Activated T-cell treated with anti-CD3 and anti-CD28 coated beads, Interleukin-2, amount 50 U/mL, for 1 hour (primary cell): ENCODE measurements at regions not wholly inside any gene's neighbourhood (a gene's known extent, or its start where the extent isn't known, plus 50 kb on each side); places are given as distances from the start of the nearest gene placed in this dataset.

Experiments
- DNase-seq: peaks from one replicate; pipeline ENCODE4 v3.0.0-alpha.2; 2020

GRCh38 chr5:66306844-66307315 lies 162.8 kb downstream of the SREK1 start:
- no peak for DNase-seq

- no peak for DNase-seq
Observed at GRCh38 chr5:66307647-66308241, 163.6 kb downstream of the SREK1 start.

DNA sequence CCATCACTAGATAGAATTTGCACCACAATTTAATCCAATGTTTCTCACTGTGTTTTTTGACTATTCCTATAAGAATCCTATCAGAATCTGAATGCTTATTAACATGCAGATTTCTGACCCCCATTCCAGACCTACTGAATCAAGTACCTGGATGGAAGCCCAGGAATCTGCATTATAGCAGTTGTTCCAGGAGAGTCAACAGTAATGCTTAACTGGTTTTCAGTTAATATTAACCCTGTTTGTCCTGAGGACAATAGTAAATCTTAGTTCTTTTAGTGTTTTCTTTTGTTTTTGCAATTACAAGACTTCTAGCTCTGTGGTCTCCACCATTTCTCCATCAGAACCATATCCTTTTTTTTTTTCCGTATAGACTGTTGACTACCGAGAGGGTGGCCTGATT lies 168.2 kb downstream of the SREK1 start:
- DNase-seq, result no peak

GRCh38 chr5:66315784-66316183 lies 171.7 kb downstream of the SREK1 start:
- DNase-seq, result no peak

DNA sequence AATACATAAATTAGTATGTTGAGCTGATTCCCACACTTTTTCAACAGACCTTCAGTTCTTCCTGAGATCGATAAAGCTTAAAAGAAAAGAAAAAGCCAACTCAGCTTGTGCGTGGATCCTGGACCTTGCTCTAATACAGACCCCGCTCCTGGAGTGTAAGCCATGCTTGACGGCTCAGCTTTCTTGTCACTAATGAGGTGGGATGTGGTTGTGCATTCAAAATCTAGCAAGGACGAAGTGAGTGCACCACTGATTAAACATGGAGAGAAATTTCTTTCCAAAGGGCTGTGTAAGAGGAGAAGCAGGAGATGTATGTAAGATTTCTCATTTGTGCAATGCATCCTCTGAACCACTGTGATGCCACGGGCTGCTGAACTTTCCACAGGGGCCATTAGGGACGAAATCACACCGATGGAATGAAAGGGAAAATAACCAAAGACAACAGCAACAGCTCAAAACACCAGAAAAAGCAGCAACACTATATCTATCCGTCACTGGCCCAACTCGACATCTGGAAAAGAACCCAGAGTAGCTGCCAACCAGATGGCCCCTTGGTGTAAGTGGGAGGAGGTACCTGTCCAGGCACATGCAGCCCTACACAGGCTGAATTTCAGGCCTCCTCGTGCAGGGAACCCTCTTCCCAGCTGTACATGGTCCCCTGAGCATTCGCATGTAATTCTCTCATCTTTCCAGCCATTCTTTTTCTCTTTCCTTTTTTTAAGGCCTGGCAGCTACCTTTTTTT lies 178.9 kb downstream of the SREK1 start:
- DNase-seq, result no peak

GRCh38 chr5:66323529-66323895 lies 179.4 kb downstream of the SREK1 start:
- no peak for DNase-seq

GRCh38 chr5:66324357-66324756 lies 180.3 kb downstream of the SREK1 start:
- DNase-seq, result no peak

DNA sequence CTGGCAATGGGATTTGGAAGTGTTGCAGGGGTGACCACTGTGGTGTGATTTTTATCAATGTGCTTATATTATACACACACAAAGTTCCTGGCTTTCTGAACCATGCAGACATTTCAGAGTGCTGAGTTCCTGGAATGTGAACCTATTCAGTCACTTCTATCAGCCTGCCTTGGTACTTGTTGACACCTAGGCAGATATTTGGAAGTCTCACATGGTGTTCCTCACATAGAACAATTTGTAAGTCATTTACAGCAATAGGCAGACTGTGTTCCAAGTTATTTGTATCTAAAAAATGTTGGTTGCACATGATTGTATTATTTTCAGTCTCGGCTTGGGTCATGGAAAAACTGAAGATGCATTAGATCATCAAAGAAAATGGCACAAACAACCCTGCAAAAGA lies 182.2 kb downstream of the SREK1 start:
- DNase-seq, result no peak

DNA sequence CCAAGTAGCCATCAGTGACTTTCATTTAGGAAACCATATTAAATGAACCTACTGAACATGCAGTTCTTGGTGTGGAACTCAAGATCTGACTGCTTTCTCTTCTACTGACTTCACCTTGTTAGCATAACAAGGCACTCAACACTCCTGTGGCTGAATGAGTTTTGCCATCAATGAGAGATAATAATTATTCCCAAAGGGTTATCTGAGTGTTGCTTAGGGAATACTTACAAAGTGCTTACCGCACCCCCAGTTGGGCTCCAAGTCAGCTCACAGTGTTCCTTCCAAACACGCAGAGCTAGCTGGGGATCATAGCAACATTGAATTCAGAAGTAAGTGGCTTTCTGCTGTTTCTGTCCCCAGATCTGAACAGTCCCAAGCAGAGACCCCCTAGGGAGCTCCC lies 182.9 kb downstream of the SREK1 start:
- no peak for DNase-seq

- no peak for DNase-seq
Observed at GRCh38 chr5:66329078-66329477, 185.0 kb downstream of the SREK1 start.

GRCh38 chr5:66333192-66333591 lies 189.1 kb downstream of the SREK1 start:
- DNase-seq, result no peak

GRCh38 chr5:66337626-66338226 lies 193.6 kb downstream of the SREK1 start:
- DNase-seq, result no peak

DNA sequence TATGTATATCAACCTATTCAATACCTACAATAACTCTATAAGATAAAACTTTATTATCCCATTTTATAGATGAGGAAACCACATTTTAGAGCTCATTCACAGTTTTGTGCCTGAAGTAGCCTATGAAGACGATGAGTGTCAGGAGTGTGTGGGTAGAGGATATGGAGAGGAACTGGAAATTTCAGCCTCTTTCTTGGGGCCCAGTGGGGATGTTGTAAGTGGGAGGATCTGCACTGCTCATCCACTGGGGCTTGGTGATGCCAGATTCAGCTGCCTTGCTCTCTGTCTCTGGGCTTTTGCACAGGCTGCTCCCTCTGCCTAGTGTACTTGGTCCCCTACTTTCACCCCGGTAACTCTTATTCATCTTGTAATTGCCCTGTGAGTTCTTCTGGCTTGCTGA lies 194.7 kb downstream of the SREK1 start:
- no peak for DNase-seq

DNA sequence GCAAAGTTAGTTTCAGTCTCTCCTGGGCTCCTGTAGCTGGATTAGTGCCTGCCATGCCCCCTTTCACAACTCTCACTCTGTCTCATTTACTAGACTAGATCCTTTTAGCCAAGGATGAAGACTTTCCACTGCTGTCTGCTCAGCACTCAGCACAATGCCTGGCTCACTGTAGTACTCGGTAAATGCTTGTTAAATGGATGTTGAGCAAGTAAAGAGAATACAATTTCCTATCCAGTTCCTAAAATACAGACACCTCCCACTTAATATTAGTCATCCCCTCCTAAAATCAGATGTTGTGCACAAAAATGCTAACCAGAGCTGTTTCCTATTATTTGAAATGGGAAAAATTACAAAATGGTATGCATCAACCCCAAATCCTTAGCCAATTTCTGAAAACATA lies 195.8 kb downstream of the SREK1 start:
- DNase-seq, result no peak

- no peak for DNase-seq
Observed at GRCh38 chr5:66340786-66341185, 196.7 kb downstream of the SREK1 start.

GRCh38 chr5:66342341-66342880 lies 198.3 kb downstream of the SREK1 start:
- no peak for DNase-seq

DNA sequence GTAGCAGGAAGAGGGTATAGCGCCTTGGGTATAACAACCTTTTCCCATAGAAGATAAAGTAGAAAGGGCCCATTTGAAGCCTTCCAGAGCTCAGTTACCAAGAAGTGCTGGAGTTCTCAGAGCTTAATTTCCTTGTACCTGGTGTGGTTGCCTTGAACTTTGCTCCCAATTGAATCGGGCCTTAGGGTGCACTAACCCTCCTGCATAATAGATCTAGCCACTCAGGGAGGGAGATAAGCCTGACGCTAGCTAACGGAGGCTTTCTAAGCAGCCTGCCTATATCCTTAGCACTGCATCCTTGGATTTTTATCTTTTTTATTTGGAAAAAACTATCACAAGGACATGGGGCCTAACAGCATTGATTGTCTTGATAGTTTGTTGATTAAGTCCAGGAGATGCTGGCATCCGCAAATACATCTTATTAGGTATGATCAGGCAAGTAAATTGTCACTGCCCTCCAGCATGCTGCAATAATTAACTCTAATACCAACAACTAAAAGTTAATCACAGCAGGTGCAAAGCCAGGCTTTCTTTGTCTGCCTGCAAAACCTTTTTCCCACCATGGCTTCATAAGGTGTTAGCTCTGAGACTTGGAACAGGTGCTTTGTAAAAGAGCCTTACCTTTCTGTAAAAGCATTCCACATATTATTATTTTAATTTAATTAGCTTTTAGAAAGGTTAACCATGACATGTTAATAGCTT lies 199.4 kb downstream of the SREK1 start:
- DNase-seq, result no peak

- no peak for DNase-seq
Observed at GRCh38 chr5:66344544-66344943, 200.4 kb downstream of the SREK1 start.

- no peak for DNase-seq
Observed at GRCh38 chr5:66345281-66345680, 201.2 kb downstream of the SREK1 start.

DNA sequence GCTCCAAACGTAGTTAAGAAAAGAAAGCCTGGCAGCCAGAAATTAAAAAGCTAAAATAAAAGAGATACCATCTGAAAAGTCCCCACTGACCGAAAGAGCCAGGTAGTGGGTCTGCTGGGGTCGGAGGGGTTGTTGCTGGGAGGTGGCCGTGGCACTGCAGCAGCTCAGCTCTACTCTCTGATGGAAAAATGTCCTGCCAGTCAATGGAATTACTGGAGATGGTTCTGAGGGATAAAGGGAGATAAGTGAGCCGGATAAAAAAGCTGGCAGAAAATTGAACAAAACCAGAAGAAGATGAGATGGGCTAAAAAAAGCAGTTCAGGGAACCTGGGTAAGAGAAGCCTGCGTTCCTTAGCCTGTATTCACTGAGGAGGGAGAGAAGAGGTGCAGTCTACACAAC lies 202.8 kb downstream of the SREK1 start:
- DNase-seq, result no peak

- no peak for DNase-seq
Observed at GRCh38 chr5:66348387-66349125, 204.5 kb downstream of the SREK1 start.

GRCh38 chr5:66351813-66352212 lies 207.7 kb downstream of the SREK1 start:
- no peak for DNase-seq

DNA sequence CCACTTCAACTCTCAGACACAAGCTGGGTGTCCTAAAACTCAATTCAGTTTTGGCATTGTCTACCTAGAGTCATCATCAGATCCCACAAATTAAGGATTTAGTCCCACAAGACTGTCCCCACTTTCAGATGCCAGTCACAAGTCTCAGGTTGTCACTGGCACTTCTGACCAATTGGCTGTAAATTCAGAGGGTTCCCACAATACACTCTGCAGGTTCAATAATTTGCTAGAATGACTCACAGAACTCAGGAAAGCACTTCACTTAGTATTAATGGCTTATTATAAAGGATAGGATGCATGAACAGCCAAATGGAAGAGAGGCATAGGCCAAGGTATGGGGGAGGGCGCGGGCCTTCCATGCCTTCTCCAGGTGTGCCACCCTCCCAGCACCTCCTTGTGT lies 209.1 kb downstream of the SREK1 start:
- DNase-seq, result no peak
